MM.1S (cell line): ENCODE measurements at regions not wholly inside any gene's neighbourhood (a gene's known extent, or its start where the extent isn't known, plus 50 kb on each side); places are given as distances from the start of the nearest gene placed in this dataset.

Experiments
- CTCF ChIP-seq: fragments of 300-600 bp; sonication (generic); IDR thresholded peaks from 2 replicates; pipeline ENCODE4 v1.5.1; 2016; ENCODE audit warnings: antibody characterized with exemption, low read length, mixed read lengths
- EZH2 ChIP-seq: fragments of 300-600 bp; sonication (generic); optimal IDR thresholded peaks from 2 replicates; pipeline ENCODE3; 2017; ENCODE audit warnings: low read depth, mild to moderate bottlenecking, antibody characterized with exemption, low read length, mixed read lengths

- TF ChIP-seq CTCF (no peak), EZH2 (no peak)
These were observed 187.0 kb upstream of the LRFN5 start for GRCh38 chr14:41419709-41420108.
